ENCODE measurements at regions not wholly inside any gene's neighbourhood (a gene's known extent, or its start where the extent isn't known, plus 50 kb on each side); places are given as distances from the start of the nearest gene placed in this dataset.

- DNase-seq (no peak), ATAC-seq (no peak)
- Mint-ChIP-seq H3K27ac (no peak overlapping the region), H3K27me3 (no peaks in the 10 kb centered on the region), H3K4me1 (no peaks in the 10 kb centered on the region), H3K4me3 (no peak overlapping the region), H3K36me3 (peaks cover 0 to 8% (median 0%) of the 10 kb centered on the region in 3 donors), H3K9me3 (peaks cover 0 to 36% (median 18%) of the 10 kb centered on the region in 9 donors)
- POLR2A ChIA-PET = no interaction called here
These were observed 321.3 kb upstream of the LMO3 start for GRCh38 chr12:16927259-16927658.

GRCh38 chr12:16920451-16920850 lies 314.5 kb upstream of the LMO3 start:
- H3K4me1 Mint-ChIP-seq = no peaks in the 10 kb centered on the region
- DNase-seq (no peak), ATAC-seq (no peak)
- H3K27me3 Mint-ChIP-seq = no peaks in the 10 kb centered on the region
- H3K4me3 Mint-ChIP-seq = no peak overlapping the region
- H3K9me3 Mint-ChIP-seq = peaks cover 4 to 46% (median 18%) of the 10 kb centered on the region in 9 donors
- POLR2A ChIA-PET = no interaction called here
- H3K27ac Mint-ChIP-seq = peak overlapping the region in 1 of 10 donors; percentile 34
- H3K36me3 Mint-ChIP-seq = peaks cover 0 to 9% (median 0%) of the 10 kb centered on the region in 3 donors

DNA sequence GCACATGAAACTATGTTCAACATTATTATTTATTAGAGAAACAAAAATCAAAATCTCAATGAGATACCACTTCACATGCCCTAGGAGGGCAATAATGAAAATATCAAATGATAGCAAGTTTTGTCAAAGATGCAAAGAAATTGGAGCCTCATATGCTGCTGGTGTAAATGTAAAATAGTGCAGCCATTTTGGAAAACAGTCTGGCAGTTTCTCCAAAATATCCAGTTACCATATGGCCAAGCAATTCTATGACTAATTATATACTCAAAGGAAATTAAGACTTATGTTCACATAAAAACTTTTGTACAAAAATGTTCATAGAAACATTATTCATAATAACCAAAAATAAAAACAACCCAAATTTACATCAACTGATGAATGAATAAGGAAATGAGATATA lies 313.6 kb upstream of the LMO3 start:
- DNase-seq = no peak
- no peak overlapping the region for H3K4me3 Mint-ChIP-seq
- POLR2A ChIA-PET = no interaction called here
- peaks cover 0 to 9% (median 0%) of the 10 kb centered on the region in 3 donors for H3K36me3 Mint-ChIP-seq
- no peaks in the 10 kb centered on the region for H3K27me3 Mint-ChIP-seq
- H3K4me1 Mint-ChIP-seq = no peaks in the 10 kb centered on the region
- ATAC-seq = no peak
- no peak overlapping the region for H3K27ac Mint-ChIP-seq
- peaks cover 6 to 51% (median 15%) of the 10 kb centered on the region in 9 donors for H3K9me3 Mint-ChIP-seq

DNA sequence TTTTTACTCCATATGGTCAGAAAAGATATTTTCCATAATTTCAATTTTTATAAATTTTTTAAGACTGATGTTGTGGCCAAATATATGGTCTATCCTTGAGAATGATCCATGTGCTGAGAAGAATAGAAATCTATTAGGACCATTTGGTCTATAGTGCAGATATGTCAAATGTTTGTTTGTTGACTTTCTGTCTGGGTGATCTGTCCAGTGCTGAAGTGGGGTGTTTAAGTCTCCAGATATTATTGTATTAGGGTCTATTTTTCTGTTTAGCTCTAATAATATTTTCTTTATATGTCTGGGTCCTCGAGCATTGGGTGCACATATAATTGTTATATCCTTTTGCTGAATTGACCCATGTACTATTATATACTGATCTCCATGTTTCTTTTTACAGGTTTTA lies 308.9 kb upstream of the LMO3 start:
- DNase-seq (no peak), ATAC-seq (no peak)
- H3K27ac Mint-ChIP-seq = no peak overlapping the region
- H3K27me3 Mint-ChIP-seq = no peaks in the 10 kb centered on the region
- peaks cover 4 to 45% (median 15%) of the 10 kb centered on the region in 9 donors for H3K9me3 Mint-ChIP-seq
- POLR2A ChIA-PET = no interaction called here
- H3K4me1 Mint-ChIP-seq = no peaks in the 10 kb centered on the region
- H3K4me3 Mint-ChIP-seq = no peak overlapping the region
- H3K36me3 Mint-ChIP-seq = peaks cover 0 to 9% (median 0%) of the 10 kb centered on the region in 3 donors

- Mint-ChIP-seq H3K4me3 (no peak overlapping the region), H3K27me3 (no peaks in the 10 kb centered on the region), H3K27ac (no peak overlapping the region), H3K9me3 (peaks cover 4 to 45% (median 15%) of the 10 kb centered on the region in 9 donors), H3K4me1 (no peaks in the 10 kb centered on the region), H3K36me3 (peaks cover 0 to 9% (median 0%) of the 10 kb centered on the region in 3 donors)
- POLR2A ChIA-PET = no interaction called here
- ATAC-seq (no peak), DNase-seq (no peak)
These were observed 308.0 kb upstream of the LMO3 start for GRCh38 chr12:16913832-16914490.

GRCh38 chr12:16901946-16902345 lies 296.0 kb upstream of the LMO3 start:
- peaks cover 0 to 7% (median 0%) of the 10 kb centered on the region in 3 donors for H3K36me3 Mint-ChIP-seq
- no peaks in the 10 kb centered on the region for H3K27me3 Mint-ChIP-seq
- no peak for ATAC-seq
- no peak for DNase-seq
- H3K4me1 Mint-ChIP-seq = no peaks in the 10 kb centered on the region
- POLR2A ChIA-PET = no interaction called here
- H3K27ac Mint-ChIP-seq = no peak overlapping the region
- H3K4me3 Mint-ChIP-seq = no peak overlapping the region
- peaks cover 6 to 24% (median 15%) of the 10 kb centered on the region in 9 donors for H3K9me3 Mint-ChIP-seq

DNA sequence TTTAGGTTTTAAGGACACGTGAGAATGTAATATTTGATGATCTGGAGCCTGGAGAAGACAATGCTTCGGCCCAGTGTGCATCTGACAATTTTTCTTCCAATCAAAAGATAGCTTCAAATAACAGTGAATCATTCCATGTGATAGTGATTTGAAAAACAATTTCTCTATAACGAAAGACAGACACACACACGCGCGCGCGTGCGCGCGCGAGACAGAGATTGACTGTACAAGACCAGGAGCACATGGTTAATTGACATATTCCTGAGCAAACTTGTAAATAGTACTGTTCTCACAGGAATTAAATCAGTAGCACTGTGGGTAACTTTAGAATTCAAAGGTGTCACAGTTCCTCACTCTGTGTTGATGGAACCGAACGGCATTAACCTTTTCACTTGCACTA lies 287.5 kb upstream of the LMO3 start:
- Mint-ChIP-seq H3K9me3 (peaks cover 2 to 43% (median 19%) of the 10 kb centered on the region in 9 donors), H3K4me1 (no peaks in the 10 kb centered on the region), H3K36me3 (no peaks in the 10 kb centered on the region), H3K27ac (no peak overlapping the region), H3K4me3 (no peak overlapping the region), H3K27me3 (no peaks in the 10 kb centered on the region)
- DNase-seq = no peak
- POLR2A ChIA-PET = no interaction called here
- ATAC-seq = no peak

- Mint-ChIP-seq H3K36me3 (no peaks in the 10 kb centered on the region), H3K9me3 (peaks cover 5 to 51% (median 24%) of the 10 kb centered on the region in 9 donors), H3K27ac (no peak overlapping the region), H3K4me3 (no peak overlapping the region), H3K4me1 (no peaks in the 10 kb centered on the region), H3K27me3 (no peaks in the 10 kb centered on the region)
- DNase-seq (no peak), ATAC-seq (no peak)
- POLR2A ChIA-PET = no interaction called here
These were observed 285.7 kb upstream of the LMO3 start for GRCh38 chr12:16891673-16892072.

GRCh38 chr12:16884819-16885218 lies 278.9 kb upstream of the LMO3 start:
- H3K36me3 Mint-ChIP-seq = no peaks in the 10 kb centered on the region
- no peak overlapping the region for H3K27ac Mint-ChIP-seq
- POLR2A ChIA-PET = no interaction called here

GRCh38 chr12:16884056-16884455 lies 278.1 kb upstream of the LMO3 start:
- Mint-ChIP-seq H3K4me3 (no peak overlapping the region), H3K4me1 (no peaks in the 10 kb centered on the region), H3K36me3 (no peaks in the 10 kb centered on the region), H3K27me3 (no peaks in the 10 kb centered on the region), H3K27ac (no peak overlapping the region), H3K9me3 (peaks cover 6 to 27% (median 16%) of the 10 kb centered on the region in 9 donors)
- POLR2A ChIA-PET = no interaction called here
- ATAC-seq (no peak), DNase-seq (no peak)

More at GRCh38 chr12:16884819-16885218, 278.9 kb upstream of the LMO3 start:
- H3K4me3 Mint-ChIP-seq = no peak overlapping the region
- H3K9me3 Mint-ChIP-seq = peaks cover 7 to 35% (median 20%) of the 10 kb centered on the region in 9 donors
- H3K27me3 Mint-ChIP-seq = no peaks in the 10 kb centered on the region
- DNase-seq = no peak
- no peaks in the 10 kb centered on the region for H3K4me1 Mint-ChIP-seq
- no peak for ATAC-seq

- Mint-ChIP-seq H3K4me1 (no peaks in the 10 kb centered on the region), H3K36me3 (no peaks in the 10 kb centered on the region), H3K27me3 (no peaks in the 10 kb centered on the region), H3K9me3 (peaks cover 1 to 9% (median 4%) of the 10 kb centered on the region in 9 donors), H3K27ac (no peak overlapping the region), H3K4me3 (no peak overlapping the region)
- DNase-seq (no peak), ATAC-seq (no peak)
- POLR2A ChIA-PET = no interaction called here
These were observed 276.1 kb upstream of the LMO3 start for GRCh38 chr12:16881986-16882570.

GRCh38 chr12:16880864-16881285 lies 274.9 kb upstream of the LMO3 start:
- no peak for ATAC-seq
- H3K4me3 Mint-ChIP-seq = no peak overlapping the region
- no peaks in the 10 kb centered on the region for H3K36me3 Mint-ChIP-seq
- H3K27ac Mint-ChIP-seq = no peak overlapping the region
- H3K4me1 Mint-ChIP-seq = no peaks in the 10 kb centered on the region
- H3K9me3 Mint-ChIP-seq = peaks cover 1 to 13% (median 4%) of the 10 kb centered on the region in 9 donors
- POLR2A ChIA-PET = no interaction called here
- H3K27me3 Mint-ChIP-seq = no peaks in the 10 kb centered on the region
- DNase-seq = no peak

DNA sequence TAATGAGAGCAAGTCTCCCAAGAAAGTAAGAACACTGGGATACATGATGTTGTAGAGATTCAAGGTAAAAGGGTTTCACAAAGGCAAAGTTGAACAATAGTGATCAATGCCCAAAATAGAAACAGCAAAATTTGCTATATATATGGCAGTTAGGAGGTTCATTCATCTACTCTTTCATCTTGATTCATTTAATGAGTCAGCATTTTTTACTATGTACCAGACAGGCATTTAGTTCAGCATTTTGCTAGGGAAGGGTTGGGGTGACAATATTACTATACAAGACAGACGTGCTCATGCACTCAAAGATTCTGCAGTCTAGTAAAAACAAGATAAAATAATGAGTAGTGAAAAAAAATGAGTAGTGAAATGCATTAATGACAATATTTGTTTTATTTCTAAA lies 264.9 kb upstream of the LMO3 start:
- Mint-ChIP-seq H3K4me1 (no peaks in the 10 kb centered on the region), H3K27me3 (no peaks in the 10 kb centered on the region), H3K27ac (no peak overlapping the region), H3K4me3 (no peak overlapping the region), H3K36me3 (no peaks in the 10 kb centered on the region), H3K9me3 (peaks cover 3 to 23% (median 6%) of the 10 kb centered on the region in 9 donors)
- POLR2A ChIA-PET = no interaction called here
- ATAC-seq (no peak), DNase-seq (no peak)

GRCh38 chr12:16863742-16864141 lies 257.8 kb upstream of the LMO3 start:
- no peak overlapping the region for H3K4me3 Mint-ChIP-seq
- no peaks in the 10 kb centered on the region for H3K27me3 Mint-ChIP-seq
- H3K27ac Mint-ChIP-seq = no peak overlapping the region
- DNase-seq = no peak
- peaks cover 0 to 20% (median 5%) of the 10 kb centered on the region in 9 donors for H3K9me3 Mint-ChIP-seq
- H3K4me1 Mint-ChIP-seq = no peaks in the 10 kb centered on the region
- POLR2A ChIA-PET = no interaction called here
- no peaks in the 10 kb centered on the region for H3K36me3 Mint-ChIP-seq
- no peak for ATAC-seq

Data from naive thymus-derived CD8-positive, alpha-beta T cell (primary cell).